GM23338 (cell line): ENCODE measurements at regions not wholly inside any gene's neighbourhood (a gene's known extent, or its start where the extent isn't known, plus 50 kb on each side); places are given as distances from the start of the nearest gene placed in this dataset.

ENCODE experiments used
- ATAC-seq: fragments of 200-7000 bp; cut with Tn5 transposase; 3 replicates; pipeline ENCODE4 v1.9.1; 2020
- DNase-seq: peaks from one replicate; pipeline ENCODE4 v3.0.0-alpha.2; 2015; ENCODE audit warnings: low spot score
- H2AFZ ChIP-seq: fragments of 200-600 bp; sonication (generic); 2 replicates; pipeline ENCODE4 v1.8.0; 2016; ENCODE audit warnings: antibody characterized with exemption, mild to moderate bottlenecking, moderate library complexity
- H3F3A ChIP-seq: fragments of 200-600 bp; sonication (generic); replicated peaks from 2 replicates; pipeline ENCODE4 v1.8.0; 2017; ENCODE audit warnings: antibody characterized with exemption, mixed run types, low read depth
- H3K27ac ChIP-seq: fragments of 200-600 bp; sonication (generic); 2 replicates; pipeline ENCODE4 v1.6.1; 2016; ENCODE audit warnings: low read depth
- H3K27me3 ChIP-seq: fragments of 200-600 bp; sonication (generic); 2 replicates; pipeline ENCODE4 v1.8.0; 2016; ENCODE audit warnings: mild to moderate bottlenecking, mixed run types, moderate library complexity; ENCODE audit not compliant: insufficient read depth
- H3K36me3 ChIP-seq: fragments of 200-600 bp; sonication (generic); 2 replicates; pipeline ENCODE4 v1.8.0; 2016; ENCODE audit warnings: mild to moderate bottlenecking; ENCODE audit not compliant: insufficient read depth
- H3K4me1 ChIP-seq: fragments of 200-600 bp; sonication (generic); 2 replicates; pipeline ENCODE4 v1.8.0; 2016; ENCODE audit warnings: mild to moderate bottlenecking, moderate library complexity; ENCODE audit not compliant: insufficient read depth
- H3K4me2 ChIP-seq: fragments of 200-600 bp; sonication (generic); 2 replicates; pipeline ENCODE4 v1.7.1; 2017; ENCODE audit warnings: mixed run types
- H3K4me3 ChIP-seq: fragments of 200-600 bp; sonication (generic); 2 replicates; pipeline ENCODE4 v1.6.1; 2016; ENCODE audit warnings: mixed run types
- H3K79me2 ChIP-seq: fragments of 200-600 bp; sonication (generic); replicated peaks from 2 replicates; pipeline ENCODE4 v1.8.0; 2017; ENCODE audit warnings: mild to moderate bottlenecking; ENCODE audit not compliant: insufficient read depth
- H3K9me2 ChIP-seq: fragments of 200-600 bp; sonication (generic); 2 replicates; pipeline ENCODE4 v1.8.0; 2017; ENCODE audit not compliant: insufficient read depth
- H4K20me1 ChIP-seq: fragments of 200-600 bp; sonication (generic); replicated peaks from 2 replicates; pipeline ENCODE4 v1.8.0; 2017; ENCODE audit warnings: mild to moderate bottlenecking; ENCODE audit not compliant: insufficient read depth
- H3K27ac Mint-ChIP-seq: 2 replicates; pipeline ENCODE4 v1.8.0; 2020; ENCODE audit warnings: inconsistent platforms, mild to moderate bottlenecking, moderate library complexity, mixed read lengths
- H3K27me3 Mint-ChIP-seq: 3 replicates; pipeline ENCODE4 v1.8.0; 2022; ENCODE audit warnings: low read depth, mild to moderate bottlenecking, moderate library complexity, mixed read lengths, inconsistent platforms; ENCODE audit not compliant: insufficient read depth, poor library complexity
- H3K36me3 Mint-ChIP-seq: 3 replicates; pipeline ENCODE4 v1.8.0; 2021; ENCODE audit warnings: low read depth, mild to moderate bottlenecking, inconsistent platforms, moderate library complexity, mixed read lengths
- H3K4me1 Mint-ChIP-seq: 3 replicates; pipeline ENCODE4 v1.8.0; 2020; ENCODE audit warnings: mild to moderate bottlenecking, inconsistent platforms, mixed read lengths
- H3K4me3 Mint-ChIP-seq: 3 replicates; pipeline ENCODE4 v1.8.0; 2021; ENCODE audit warnings: moderate library complexity, mild to moderate bottlenecking, inconsistent platforms, mixed read lengths
- H3K9me3 Mint-ChIP-seq: 3 replicates; pipeline ENCODE4 v1.8.0; 2020; ENCODE audit warnings: moderate library complexity, mild to moderate bottlenecking, inconsistent platforms, mixed read lengths
- CREB1 ChIP-seq: fragments of 250-450 bp; sonication (Bioruptor Pico); IDR thresholded peaks from 2 replicates; pipeline ENCODE4 v1.5.0; 2020; ENCODE audit warnings: low read depth, mild to moderate bottlenecking, moderate library complexity
- EZH2 ChIP-seq: fragments of 200-600 bp; sonication (generic); IDR thresholded peaks from one replicate; pipeline ENCODE4 v1.8.0; 2017; ENCODE audit warnings: antibody characterized with exemption, mild to moderate bottlenecking, low read depth; ENCODE audit not compliant: unreplicated experiment
- EZH2phosphoT487 ChIP-seq: fragments of 200-600 bp; sonication (generic); IDR thresholded peaks from one replicate; pipeline ENCODE4 v1.8.1; 2018; ENCODE audit warnings: antibody characterized with exemption; ENCODE audit not compliant: unreplicated experiment
- JUNB ChIP-seq: IDR thresholded peaks from one replicate; pipeline ENCODE4 v1.6.1; 2016; ENCODE audit warnings: antibody characterized with exemption; ENCODE audit not compliant: unreplicated experiment
- NANOG ChIP-seq: IDR thresholded peaks from 2 replicates; pipeline ENCODE4 v1.6.1; 2016; ENCODE audit warnings: antibody characterized with exemption, borderline replicate concordance
- POLR2AphosphoS5 ChIP-seq: IDR thresholded peaks from 2 replicates; pipeline ENCODE4 v1.6.1; 2016; ENCODE audit warnings: antibody characterized with exemption, low read depth
- STAT1 ChIP-seq: IDR thresholded peaks from one replicate; pipeline ENCODE4 v1.6.1; 2016; ENCODE audit warnings: antibody characterized with exemption; ENCODE audit not compliant: unreplicated experiment
- ZNF114 ChIP-seq: fragments of 250-450 bp; sonication (Bioruptor Pico); IDR thresholded peaks from 2 replicates; pipeline ENCODE4 v1.5.0; 2020; ENCODE audit warnings: mild to moderate bottlenecking, moderate library complexity
- ZNF331 ChIP-seq: fragments of 250-450 bp; sonication (Bioruptor Pico); IDR thresholded peaks from 2 replicates; pipeline ENCODE4 v1.5.0; 2020; ENCODE audit warnings: low read depth, mild to moderate bottlenecking, moderate library complexity
- TF ChIP-seq, protein P1 (sequence below): IDR thresholded peaks from one replicate; pipeline ENCODE4 v1.6.1; 2018; ENCODE audit warnings: antibody characterized with exemption; ENCODE audit not compliant: unreplicated experiment
- TF ChIP-seq, protein P2 (sequence below): IDR thresholded peaks from 2 replicates; pipeline ENCODE4 v1.6.1; 2016; ENCODE audit warnings: antibody characterized with exemption
- TF ChIP-seq, protein P3 (sequence below): fragments of 250-450 bp; sonication (Bioruptor Pico); IDR thresholded peaks from 2 replicates; pipeline ENCODE4 v1.5.0; 2020; ENCODE audit warnings: mild to moderate bottlenecking, moderate library complexity
- TF ChIP-seq, protein P4 (sequence below), 2 experiments: fragments of 200-600 bp in 1 of 2; sonication (generic) in 1 of 2; conservative IDR thresholded peaks; 2 replicates each; pipeline versions ENCODE4 v1.5.1 to v1.6.1; 2016 to 2017; ENCODE audit warnings: antibody characterized with exemption in 2 of 2, low read depth in 2 of 2, mild to moderate bottlenecking in 2 of 2, moderate library complexity in 1 of 2

DNA sequence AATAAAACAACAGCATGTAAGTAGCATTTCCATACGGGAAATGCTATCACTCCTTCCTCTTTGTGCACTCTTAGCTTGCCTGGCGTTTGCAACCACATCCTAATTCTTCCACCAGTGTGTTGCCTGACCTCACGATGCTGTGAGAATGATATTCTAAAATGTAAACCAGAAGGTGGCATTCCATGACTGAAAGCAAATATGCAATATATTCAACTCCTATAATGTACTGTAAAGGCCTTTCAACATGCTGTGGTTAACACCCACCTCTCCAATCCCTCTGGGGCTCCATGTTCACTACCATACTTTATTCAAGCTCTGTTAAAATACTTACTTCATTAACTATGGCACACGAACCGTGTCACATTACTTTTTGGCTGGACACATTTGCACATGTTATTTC, 420.6 kb upstream of the DEPDC1 start:
- no peaks in the 10 kb centered on the region for H3K27me3 Mint-ChIP-seq
- no peaks in the 10 kb centered on the region for H3K9me3 Mint-ChIP-seq
- Histone ChIP-seq H3K27ac (no peak overlapping the region), H2AFZ (no peak overlapping the region), H3K79me2 (no peaks in the 10 kb centered on the region), H3K36me3 (no peaks in the 10 kb centered on the region), H3K4me3 (no peak overlapping the region), H3K27me3 (no peaks in the 10 kb centered on the region), H3F3A (no peaks in the 10 kb centered on the region), H3K4me1 (0 out of 2 replicates have a peak, but pooled peaks cover 5% of the 10 kb centered on the region), H3K9me2 (no peaks in the 10 kb centered on the region), H3K4me2 (no peak overlapping the region), H4K20me1 (no peaks in the 10 kb centered on the region)
- no peaks in the 10 kb centered on the region for H3K36me3 Mint-ChIP-seq
- no peak overlapping the region for H3K27ac Mint-ChIP-seq
- TF ChIP-seq ZNF331 (CRISPR knock-in tag) (no peak), EZH2 (no peak), ZNF114 (CRISPR knock-in tag) (no peak), POLR2AphosphoS5 (no peak), NANOG (no peak), CREB1 (CRISPR knock-in tag) (no peak), JUNB (no peak), EZH2phosphoT487 (no peak), STAT1 (no peak)
- TF ChIP-seq, protein P1, sequence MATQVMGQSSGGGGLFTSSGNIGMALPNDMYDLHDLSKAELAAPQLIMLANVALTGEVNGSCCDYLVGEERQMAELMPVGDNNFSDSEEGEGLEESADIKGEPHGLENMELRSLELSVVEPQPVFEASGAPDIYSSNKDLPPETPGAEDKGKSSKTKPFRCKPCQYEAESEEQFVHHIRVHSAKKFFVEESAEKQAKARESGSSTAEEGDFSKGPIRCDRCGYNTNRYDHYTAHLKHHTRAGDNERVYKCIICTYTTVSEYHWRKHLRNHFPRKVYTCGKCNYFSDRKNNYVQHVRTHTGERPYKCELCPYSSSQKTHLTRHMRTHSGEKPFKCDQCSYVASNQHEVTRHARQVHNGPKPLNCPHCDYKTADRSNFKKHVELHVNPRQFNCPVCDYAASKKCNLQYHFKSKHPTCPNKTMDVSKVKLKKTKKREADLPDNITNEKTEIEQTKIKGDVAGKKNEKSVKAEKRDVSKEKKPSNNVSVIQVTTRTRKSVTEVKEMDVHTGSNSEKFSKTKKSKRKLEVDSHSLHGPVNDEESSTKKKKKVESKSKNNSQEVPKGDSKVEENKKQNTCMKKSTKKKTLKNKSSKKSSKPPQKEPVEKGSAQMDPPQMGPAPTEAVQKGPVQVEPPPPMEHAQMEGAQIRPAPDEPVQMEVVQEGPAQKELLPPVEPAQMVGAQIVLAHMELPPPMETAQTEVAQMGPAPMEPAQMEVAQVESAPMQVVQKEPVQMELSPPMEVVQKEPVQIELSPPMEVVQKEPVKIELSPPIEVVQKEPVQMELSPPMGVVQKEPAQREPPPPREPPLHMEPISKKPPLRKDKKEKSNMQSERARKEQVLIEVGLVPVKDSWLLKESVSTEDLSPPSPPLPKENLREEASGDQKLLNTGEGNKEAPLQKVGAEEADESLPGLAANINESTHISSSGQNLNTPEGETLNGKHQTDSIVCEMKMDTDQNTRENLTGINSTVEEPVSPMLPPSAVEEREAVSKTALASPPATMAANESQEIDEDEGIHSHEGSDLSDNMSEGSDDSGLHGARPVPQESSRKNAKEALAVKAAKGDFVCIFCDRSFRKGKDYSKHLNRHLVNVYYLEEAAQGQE = no peak
- TF ChIP-seq, protein P2, sequence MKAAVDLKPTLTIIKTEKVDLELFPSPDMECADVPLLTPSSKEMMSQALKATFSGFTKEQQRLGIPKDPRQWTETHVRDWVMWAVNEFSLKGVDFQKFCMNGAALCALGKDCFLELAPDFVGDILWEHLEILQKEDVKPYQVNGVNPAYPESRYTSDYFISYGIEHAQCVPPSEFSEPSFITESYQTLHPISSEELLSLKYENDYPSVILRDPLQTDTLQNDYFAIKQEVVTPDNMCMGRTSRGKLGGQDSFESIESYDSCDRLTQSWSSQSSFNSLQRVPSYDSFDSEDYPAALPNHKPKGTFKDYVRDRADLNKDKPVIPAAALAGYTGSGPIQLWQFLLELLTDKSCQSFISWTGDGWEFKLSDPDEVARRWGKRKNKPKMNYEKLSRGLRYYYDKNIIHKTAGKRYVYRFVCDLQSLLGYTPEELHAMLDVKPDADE = no peak
- TF ChIP-seq, protein P3, sequence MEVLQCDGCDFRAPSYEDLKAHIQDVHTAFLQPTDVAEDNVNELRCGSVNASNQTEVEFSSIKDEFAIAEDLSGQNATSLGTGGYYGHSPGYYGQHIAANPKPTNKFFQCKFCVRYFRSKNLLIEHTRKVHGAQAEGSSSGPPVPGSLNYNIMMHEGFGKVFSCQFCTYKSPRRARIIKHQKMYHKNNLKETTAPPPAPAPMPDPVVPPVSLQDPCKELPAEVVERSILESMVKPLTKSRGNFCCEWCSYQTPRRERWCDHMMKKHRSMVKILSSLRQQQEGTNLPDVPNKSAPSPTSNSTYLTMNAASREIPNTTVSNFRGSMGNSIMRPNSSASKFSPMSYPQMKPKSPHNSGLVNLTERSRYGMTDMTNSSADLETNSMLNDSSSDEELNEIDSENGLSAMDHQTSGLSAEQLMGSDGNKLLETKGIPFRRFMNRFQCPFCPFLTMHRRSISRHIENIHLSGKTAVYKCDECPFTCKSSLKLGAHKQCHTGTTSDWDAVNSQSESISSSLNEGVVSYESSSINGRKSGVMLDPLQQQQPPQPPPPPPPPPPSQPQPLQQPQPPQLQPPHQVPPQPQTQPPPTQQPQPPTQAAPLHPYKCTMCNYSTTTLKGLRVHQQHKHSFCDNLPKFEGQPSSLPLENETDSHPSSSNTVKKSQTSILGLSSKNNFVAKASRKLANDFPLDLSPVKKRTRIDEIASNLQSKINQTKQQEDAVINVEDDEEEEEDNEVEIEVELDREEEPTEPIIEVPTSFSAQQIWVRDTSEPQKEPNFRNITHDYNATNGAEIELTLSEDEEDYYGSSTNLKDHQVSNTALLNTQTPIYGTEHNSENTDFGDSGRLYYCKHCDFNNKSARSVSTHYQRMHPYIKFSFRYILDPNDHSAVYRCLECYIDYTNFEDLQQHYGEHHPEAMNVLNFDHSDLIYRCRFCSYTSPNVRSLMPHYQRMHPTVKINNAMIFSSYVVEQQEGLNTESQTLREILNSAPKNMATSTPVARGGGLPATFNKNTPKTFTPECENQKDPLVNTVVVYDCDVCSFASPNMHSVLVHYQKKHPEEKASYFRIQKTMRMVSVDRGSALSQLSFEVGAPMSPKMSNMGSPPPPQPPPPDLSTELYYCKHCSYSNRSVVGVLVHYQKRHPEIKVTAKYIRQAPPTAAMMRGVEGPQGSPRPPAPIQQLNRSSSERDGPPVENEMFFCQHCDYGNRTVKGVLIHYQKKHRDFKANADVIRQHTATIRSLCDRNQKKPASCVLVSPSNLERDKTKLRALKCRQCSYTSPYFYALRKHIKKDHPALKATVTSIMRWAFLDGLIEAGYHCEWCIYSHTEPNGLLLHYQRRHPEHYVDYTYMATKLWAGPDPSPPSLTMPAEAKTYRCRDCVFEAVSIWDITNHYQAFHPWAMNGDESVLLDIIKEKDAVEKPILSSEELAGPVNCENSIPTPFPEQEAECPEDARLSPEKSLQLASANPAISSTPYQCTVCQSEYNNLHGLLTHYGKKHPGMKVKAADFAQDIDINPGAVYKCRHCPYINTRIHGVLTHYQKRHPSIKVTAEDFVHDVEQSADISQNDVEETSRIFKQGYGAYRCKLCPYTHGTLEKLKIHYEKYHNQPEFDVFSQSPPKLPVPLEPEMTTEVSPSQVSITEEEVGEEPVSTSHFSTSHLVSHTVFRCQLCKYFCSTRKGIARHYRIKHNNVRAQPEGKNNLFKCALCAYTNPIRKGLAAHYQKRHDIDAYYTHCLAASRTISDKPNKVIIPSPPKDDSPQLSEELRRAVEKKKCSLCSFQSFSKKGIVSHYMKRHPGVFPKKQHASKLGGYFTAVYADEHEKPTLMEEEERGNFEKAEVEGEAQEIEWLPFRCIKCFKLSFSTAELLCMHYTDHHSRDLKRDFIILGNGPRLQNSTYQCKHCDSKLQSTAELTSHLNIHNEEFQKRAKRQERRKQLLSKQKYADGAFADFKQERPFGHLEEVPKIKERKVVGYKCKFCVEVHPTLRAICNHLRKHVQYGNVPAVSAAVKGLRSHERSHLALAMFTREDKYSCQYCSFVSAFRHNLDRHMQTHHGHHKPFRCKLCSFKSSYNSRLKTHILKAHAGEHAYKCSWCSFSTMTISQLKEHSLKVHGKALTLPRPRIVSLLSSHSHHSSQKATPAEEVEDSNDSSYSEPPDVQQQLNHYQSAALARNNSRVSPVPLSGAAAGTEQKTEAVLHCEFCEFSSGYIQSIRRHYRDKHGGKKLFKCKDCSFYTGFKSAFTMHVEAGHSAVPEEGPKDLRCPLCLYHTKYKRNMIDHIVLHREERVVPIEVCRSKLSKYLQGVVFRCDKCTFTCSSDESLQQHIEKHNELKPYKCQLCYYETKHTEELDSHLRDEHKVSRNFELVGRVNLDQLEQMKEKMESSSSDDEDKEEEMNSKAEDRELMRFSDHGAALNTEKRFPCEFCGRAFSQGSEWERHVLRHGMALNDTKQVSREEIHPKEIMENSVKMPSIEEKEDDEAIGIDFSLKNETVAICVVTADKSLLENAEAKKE (CRISPR knock-in tag) = no peak
- TF ChIP-seq, protein P4, sequence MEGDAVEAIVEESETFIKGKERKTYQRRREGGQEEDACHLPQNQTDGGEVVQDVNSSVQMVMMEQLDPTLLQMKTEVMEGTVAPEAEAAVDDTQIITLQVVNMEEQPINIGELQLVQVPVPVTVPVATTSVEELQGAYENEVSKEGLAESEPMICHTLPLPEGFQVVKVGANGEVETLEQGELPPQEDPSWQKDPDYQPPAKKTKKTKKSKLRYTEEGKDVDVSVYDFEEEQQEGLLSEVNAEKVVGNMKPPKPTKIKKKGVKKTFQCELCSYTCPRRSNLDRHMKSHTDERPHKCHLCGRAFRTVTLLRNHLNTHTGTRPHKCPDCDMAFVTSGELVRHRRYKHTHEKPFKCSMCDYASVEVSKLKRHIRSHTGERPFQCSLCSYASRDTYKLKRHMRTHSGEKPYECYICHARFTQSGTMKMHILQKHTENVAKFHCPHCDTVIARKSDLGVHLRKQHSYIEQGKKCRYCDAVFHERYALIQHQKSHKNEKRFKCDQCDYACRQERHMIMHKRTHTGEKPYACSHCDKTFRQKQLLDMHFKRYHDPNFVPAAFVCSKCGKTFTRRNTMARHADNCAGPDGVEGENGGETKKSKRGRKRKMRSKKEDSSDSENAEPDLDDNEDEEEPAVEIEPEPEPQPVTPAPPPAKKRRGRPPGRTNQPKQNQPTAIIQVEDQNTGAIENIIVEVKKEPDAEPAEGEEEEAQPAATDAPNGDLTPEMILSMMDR (conservative IDR thresholded peaks at IDR 0.05; ENCODE audit: low read depth in 2 of 2) = no peak
- ATAC-seq (no peak), DNase-seq (no peak)
- H3K4me1 Mint-ChIP-seq = peaks cover 8% of the 10 kb centered on the region; the same call in 2 of the 3 replicates
- H3K4me3 Mint-ChIP-seq = no peak overlapping the region
